ENCODE measurements at regions not wholly inside any gene's neighbourhood (a gene's known extent, or its start where the extent isn't known, plus 50 kb on each side); places are given as distances from the start of the nearest gene placed in this dataset.

DNA sequence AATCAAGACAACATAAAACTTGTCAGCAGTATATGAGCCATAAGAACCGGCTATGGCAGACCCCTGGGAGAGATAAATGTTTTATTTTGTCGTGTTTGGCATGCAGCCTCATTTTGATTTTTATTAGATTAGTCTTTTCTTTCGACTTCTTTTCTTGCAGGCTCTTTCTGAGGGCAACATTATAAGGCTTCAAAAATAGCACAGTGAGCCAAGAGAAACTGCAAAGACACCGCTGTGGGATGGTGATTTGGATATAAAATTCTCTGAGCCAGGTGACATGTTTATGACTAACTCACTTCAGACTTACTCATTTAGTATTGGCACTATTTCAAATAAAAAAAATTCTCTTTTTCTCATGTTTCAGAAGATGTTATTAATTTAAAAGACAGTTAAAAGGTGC is 96.8 kb upstream of the PKP2 start (continued):
- TF ChIP-seq, protein P1, sequence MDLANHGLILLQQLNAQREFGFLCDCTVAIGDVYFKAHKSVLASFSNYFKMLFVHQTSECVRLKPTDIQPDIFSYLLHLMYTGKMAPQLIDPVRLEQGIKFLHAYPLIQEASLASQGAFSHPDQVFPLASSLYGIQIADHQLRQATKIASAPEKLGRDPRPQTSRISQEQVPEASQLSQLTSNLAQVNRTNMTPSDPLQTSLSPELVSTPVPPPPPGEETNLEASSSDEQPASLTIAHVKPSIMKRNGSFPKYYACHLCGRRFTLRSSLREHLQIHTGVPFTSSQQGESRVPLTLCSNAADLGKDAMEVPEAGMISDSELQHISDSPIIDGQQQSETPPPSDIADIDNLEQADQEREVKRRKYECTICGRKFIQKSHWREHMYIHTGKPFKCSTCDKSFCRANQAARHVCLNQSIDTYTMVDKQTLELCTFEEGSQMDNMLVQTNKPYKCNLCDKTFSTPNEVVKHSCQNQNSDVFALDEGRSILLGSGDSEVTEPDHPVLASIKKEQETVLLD (CRISPR knock-in tag; IDR thresholded peaks at IDR 0.05; ENCODE audit: low read depth) = no peak
- TF ChIP-seq ZNF430 (CRISPR knock-in tag; IDR thresholded peaks at IDR 0.05) = no peak
- no peak for TF ChIP-seq ZNF552 (CRISPR knock-in tag; IDR thresholded peaks at IDR 0.05; ENCODE audit: borderline replicate concordance)
- no peak for TF ChIP-seq MIER3 (CRISPR knock-in tag; IDR thresholded peaks at IDR 0.05; ENCODE audit: borderline replicate concordance)
- TF ChIP-seq, protein P2, sequence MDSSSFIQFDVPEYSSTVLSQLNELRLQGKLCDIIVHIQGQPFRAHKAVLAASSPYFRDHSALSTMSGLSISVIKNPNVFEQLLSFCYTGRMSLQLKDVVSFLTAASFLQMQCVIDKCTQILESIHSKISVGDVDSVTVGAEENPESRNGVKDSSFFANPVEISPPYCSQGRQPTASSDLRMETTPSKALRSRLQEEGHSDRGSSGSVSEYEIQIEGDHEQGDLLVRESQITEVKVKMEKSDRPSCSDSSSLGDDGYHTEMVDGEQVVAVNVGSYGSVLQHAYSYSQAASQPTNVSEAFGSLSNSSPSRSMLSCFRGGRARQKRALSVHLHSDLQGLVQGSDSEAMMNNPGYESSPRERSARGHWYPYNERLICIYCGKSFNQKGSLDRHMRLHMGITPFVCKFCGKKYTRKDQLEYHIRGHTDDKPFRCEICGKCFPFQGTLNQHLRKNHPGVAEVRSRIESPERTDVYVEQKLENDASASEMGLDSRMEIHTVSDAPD (CRISPR knock-in tag; IDR thresholded peaks at IDR 0.05) = no peak
- TF ChIP-seq MXD4 (CRISPR knock-in tag; IDR thresholded peaks at IDR 0.05) = no peak
- TF ChIP-seq TBX2 (CRISPR knock-in tag; IDR thresholded peaks at IDR 0.05; ENCODE audit: borderline replicate concordance) = no peak
- no peak for TF ChIP-seq ZNF619 (CRISPR knock-in tag; IDR thresholded peaks at IDR 0.05)
- no peak for TF ChIP-seq ZNF451 (CRISPR knock-in tag; IDR thresholded peaks at IDR 0.05)
- TF ChIP-seq ZNF577 (CRISPR knock-in tag; IDR thresholded peaks at IDR 0.05; ENCODE audit: borderline replicate concordance, low read depth) = no peak

DNA sequence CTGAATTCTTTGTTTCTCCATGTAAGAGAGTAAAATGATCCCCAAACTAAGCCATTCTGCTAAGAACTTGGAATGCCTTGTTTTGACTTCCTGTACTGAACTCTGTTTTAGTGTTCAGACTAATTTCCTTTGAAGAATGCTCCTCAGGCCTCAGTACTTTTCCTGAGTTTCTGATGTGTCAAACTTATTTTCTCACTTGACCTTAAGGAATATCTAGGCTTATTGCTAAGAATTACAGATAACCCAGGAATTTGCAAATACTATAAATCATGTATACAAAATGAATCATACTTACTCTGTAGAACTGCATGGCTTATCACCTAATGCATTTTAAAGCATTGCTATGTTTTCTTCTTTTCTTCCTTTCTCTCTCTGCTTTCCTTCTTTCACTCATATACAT is 93.1 kb upstream of the PKP2 start:
- DNase-seq (ENCODE audit: low spot score) = no peak
- POLR2A ChIA-PET = no interaction called here
- FAIRE-seq = no peak
- H3K27ac ChIP-seq (ENCODE audit: extremely low read length, insufficient read depth, low read length) = no peak overlapping the region
- no peak overlapping the region for H2AFZ ChIP-seq (ENCODE audit: low read length)
- no TSS peak for BruUV-seq (replicated peaks)
- no peak overlapping the region for H3K4me3 ChIP-seq (replicated peaks in 1 of 3; ENCODE audit: insufficient read depth in 1 of 3, low read depth in 2 of 3, low read length in 3 of 3)
- no peak for ATAC-seq
- H3K9me3 ChIP-seq (ENCODE audit: low read length) = no peaks in the 10 kb centered on the region
- H3K79me2 ChIP-seq (ENCODE audit: insufficient read depth, low read length) = no peaks in the 10 kb centered on the region
- intact Hi-C loops (cut with micrococcal nuclease; ENCODE audit: unreplicated experiment) (no loop called here), in situ Hi-C loops (cut with HindIII; ENCODE audit: extremely low pct_ligation_motif_present, low pct_unique_long_range_greater_than_20kb) (no loop called here)
- peaks cover 0 to 1% of the 10 kb centered on the region in 2 experiments; a peak in 1 of 5 replicates for H3K27me3 ChIP-seq (ENCODE audit: control insufficient read depth in 1 of 2, insufficient read depth in 2 of 2, low read length in 2 of 2)
- H3K4me1 ChIP-seq (ENCODE audit: insufficient read depth, low read length) = no peaks in the 10 kb centered on the region
- no peak overlapping the region for H3K9ac ChIP-seq (ENCODE audit: insufficient read depth, low read depth, low read length)
- TF ChIP-seq, protein P1 (CRISPR knock-in tag; IDR thresholded peaks at IDR 0.05; ENCODE audit: low read depth) = no peak
- no peak for TF ChIP-seq ZC3H4 (CRISPR knock-in tag; IDR thresholded peaks at IDR 0.05; ENCODE audit: borderline replicate concordance)
- TF ChIP-seq DNMT1 (CRISPR knock-in tag; IDR thresholded peaks at IDR 0.05) = no peak
- no peaks in the 10 kb centered on the region for H3K36me3 ChIP-seq (replicated peaks in 1 of 2; ENCODE audit: control insufficient read depth in 1 of 2, insufficient read depth in 2 of 2, low read length in 2 of 2)
- CTCF ChIA-PET (ENCODE audit: low intra/inter-chr PET ratio, low total read pairs) = no interaction called here
- H3K4me2 ChIP-seq (ENCODE audit: low read depth, low read length) = no peak overlapping the region
- no peaks in the 10 kb centered on the region for H4K20me1 ChIP-seq (ENCODE audit: insufficient read depth, low read length)
